H9 (cell line): ENCODE measurements at regions not wholly inside any gene's neighbourhood (a gene's known extent, or its start where the extent isn't known, plus 50 kb on each side); places are given as distances from the start of the nearest gene placed in this dataset.
A peak's percentile ranks its signal among the peaks of the same experiment; 100 is the strongest.

Source experiments
- DNase-seq: peaks from one replicate; pipeline ENCODE4 v3.0.0-alpha.2; 2017
- H2AFZ ChIP-seq: one replicate; pipeline ENCODE4 v1.6.1; 2013; ENCODE audit warnings: mild to moderate bottlenecking, low read length, control low read depth, moderate library complexity
- H2AK5ac ChIP-seq: 2 replicates; pipeline ENCODE4 v1.6.1; 2013; ENCODE audit warnings: low read length, control low read depth, mixed read lengths; ENCODE audit not compliant: insufficient read length
- H2BK120ac ChIP-seq: one replicate; pipeline ENCODE4 v1.6.1; 2013; ENCODE audit warnings: low read depth, mild to moderate bottlenecking, low read length, control low read depth, inconsistent platforms; ENCODE audit not compliant: poor library complexity, severe bottlenecking
- H2BK12ac ChIP-seq: 2 replicates; pipeline ENCODE4 v1.6.1; 2013; ENCODE audit warnings: low read length, control low read depth, mixed read lengths, low read depth; ENCODE audit not compliant: insufficient read length
- H2BK15ac ChIP-seq: 2 replicates; pipeline ENCODE4 v1.6.1; 2013; ENCODE audit warnings: low read depth, low read length, control low read depth
- H2BK20ac ChIP-seq: one replicate; pipeline ENCODE4 v1.6.1; 2013; ENCODE audit warnings: low read depth, mild to moderate bottlenecking, low read length, control low read depth, inconsistent platforms; ENCODE audit not compliant: poor library complexity, severe bottlenecking
- H2BK5ac ChIP-seq: 2 replicates; pipeline ENCODE4 v1.6.1; 2013; ENCODE audit warnings: low read length, control low read depth, mixed read lengths; ENCODE audit not compliant: insufficient read length
- H3K14ac ChIP-seq: 2 replicates; pipeline ENCODE4 v1.6.1; 2013; ENCODE audit warnings: low read length, control low read depth; ENCODE audit not compliant: insufficient read depth
- H3K18ac ChIP-seq: 2 replicates; pipeline ENCODE4 v1.6.1; 2013; ENCODE audit warnings: low read depth, mild to moderate bottlenecking, mixed read lengths, low read length, control low read depth; ENCODE audit not compliant: insufficient read length
- H3K23ac ChIP-seq: 2 replicates; pipeline ENCODE4 v1.6.1; 2013; ENCODE audit warnings: low read length, control low read depth, mixed read lengths, low read depth; ENCODE audit not compliant: insufficient read length
- H3K23me2 ChIP-seq: 2 replicates; pipeline ENCODE4 v1.6.1; 2013; ENCODE audit warnings: low read depth, mild to moderate bottlenecking, mixed read lengths, low read length, control low read depth; ENCODE audit not compliant: insufficient read length, poor library complexity, severe bottlenecking
- H3K27ac ChIP-seq: 2 replicates; pipeline ENCODE4 v1.5.1; 2013; ENCODE audit warnings: low read length, control low read depth, mixed read lengths, low read depth; ENCODE audit not compliant: insufficient read length
- H3K27me3 ChIP-seq: 2 replicates; pipeline ENCODE4 v1.6.1; 2013; ENCODE audit warnings: low read length, control low read depth, inconsistent platforms; ENCODE audit not compliant: insufficient read depth
- H3K4ac ChIP-seq: 2 replicates; pipeline ENCODE4 v1.6.1; 2013; ENCODE audit warnings: low read depth, mild to moderate bottlenecking, control low read depth, inconsistent platforms, low read length, moderate library complexity
- H3K4me1 ChIP-seq: 2 replicates; pipeline ENCODE4 v1.6.1; 2013; ENCODE audit warnings: low read length, control low read depth, inconsistent platforms; ENCODE audit not compliant: insufficient read depth
- H3K4me2 ChIP-seq: 2 replicates; pipeline ENCODE4 v1.6.1; 2013; ENCODE audit warnings: low read length, control low read depth, mixed read lengths; ENCODE audit not compliant: insufficient read length, insufficient read depth
- H3K56ac ChIP-seq: 2 replicates; pipeline ENCODE4 v1.6.1; 2013; ENCODE audit warnings: low read depth, mild to moderate bottlenecking, mixed read lengths, low read length, control low read depth; ENCODE audit not compliant: insufficient read length
- H3K79me1 ChIP-seq: 2 replicates; pipeline ENCODE4 v1.6.1; 2013; ENCODE audit warnings: low read depth, mild to moderate bottlenecking, moderate library complexity, low read length, control low read depth, inconsistent platforms; ENCODE audit not compliant: insufficient read depth, poor library complexity, severe bottlenecking
- H3K79me2 ChIP-seq: 2 replicates; pipeline ENCODE4 v1.6.1; 2013; ENCODE audit warnings: low read length, control low read depth, inconsistent platforms; ENCODE audit not compliant: insufficient read depth
- H3K9ac ChIP-seq: 2 replicates; pipeline ENCODE4 v1.6.1; 2013; ENCODE audit warnings: low read length, control low read depth, mixed read lengths; ENCODE audit not compliant: insufficient read length; ENCODE audit errors: extremely low read depth
- H3K9me3 ChIP-seq: one replicate; pipeline ENCODE4 v1.6.1; 2013; ENCODE audit warnings: low read depth, low read length, inconsistent platforms; ENCODE audit not compliant: control insufficient read depth
- H3T11ph ChIP-seq: one replicate; pipeline ENCODE4 v1.6.1; 2013; ENCODE audit warnings: mild to moderate bottlenecking, low read length, control low read depth, inconsistent platforms
- H4K20me1 ChIP-seq: one replicate; pipeline ENCODE4 v1.6.1; 2013; ENCODE audit not compliant: control insufficient read depth, insufficient read length, insufficient read depth
- H4K5ac ChIP-seq: 2 replicates; pipeline ENCODE4 v1.6.1; 2013; ENCODE audit warnings: low read depth, mild to moderate bottlenecking, mixed read lengths, low read length, control low read depth; ENCODE audit not compliant: insufficient read length
- H4K8ac ChIP-seq: replicated peaks from 2 replicates; pipeline ENCODE4 v1.6.1; 2013; ENCODE audit warnings: low read length, control low read depth, mixed read lengths, low read depth; ENCODE audit not compliant: insufficient read length
- H4K91ac ChIP-seq: 2 replicates; pipeline ENCODE4 v1.6.1; 2013; ENCODE audit warnings: low read depth, mild to moderate bottlenecking, moderate library complexity, mixed read lengths, low read length, control low read depth; ENCODE audit not compliant: insufficient read length
- H3K27ac Mint-ChIP-seq, 3 experiments: 2 replicates in 2 of 3; 3 replicates in 1 of 3; pipeline ENCODE4 v1.8.0; 2020 to 2021; ENCODE audit warnings: mixed read lengths in 3 of 3, mild to moderate bottlenecking in 1 of 3, moderate library complexity in 1 of 3
- H3K27me3 Mint-ChIP-seq: 2 replicates; pipeline ENCODE4 v1.8.0; 2021; ENCODE audit warnings: low read depth, mild to moderate bottlenecking, moderate library complexity, mixed read lengths
- H3K36me3 Mint-ChIP-seq, 3 experiments: 2 replicates in 2 of 3; 3 replicates in 1 of 3; pipeline ENCODE4 v1.8.0; 2020 to 2021; ENCODE audit warnings: low read depth in 3 of 3, mixed read lengths in 3 of 3; ENCODE audit not compliant: insufficient read depth in 1 of 3
- H3K4me1 Mint-ChIP-seq, 2 experiments: 2 replicates each; pipeline ENCODE4 v1.8.0; 2020; ENCODE audit warnings: mixed read lengths in 2 of 2
- H3K4me3 Mint-ChIP-seq, 2 experiments: 2 replicates in 1 of 2; 3 replicates in 1 of 2; pipeline ENCODE4 v1.8.0; 2020 to 2021; ENCODE audit warnings: mild to moderate bottlenecking in 2 of 2, mixed read lengths in 2 of 2, moderate library complexity in 1 of 2
- H3K9me3 Mint-ChIP-seq, 2 experiments: 2 replicates in 1 of 2; 3 replicates in 1 of 2; pipeline ENCODE4 v1.8.0; 2020; ENCODE audit warnings: mild to moderate bottlenecking in 2 of 2, mixed read lengths in 2 of 2, moderate library complexity in 1 of 2
- WGBS: extraction: QIAGEN DNeasy Blood & Tissue Kit; methylation state at CpG from one replicate; pipeline ENCODE4 v1.1.7; 2013; ENCODE audit warnings: missing lambda C conversion rate, low lambda C conversion rate, mixed read lengths; ENCODE audit not compliant: insufficient read length; ENCODE audit errors: extremely low coverage; 5-methylcytosine and 5-hydroxymethylcytosine counted together
- TF ChIP-seq, protein P1 (sequence below): fragments of 200-600 bp; sonication (generic); conservative IDR thresholded peaks from 3 replicates; pipeline ENCODE4 v1.8.0; 2021; ENCODE audit warnings: antibody characterized with exemption, mild to moderate bottlenecking

GRCh38 chr21:38171723-38172344 is 85.0 kb upstream of the KCNJ15 start:
- Histone ChIP-seq H2BK120ac (no peak overlapping the region), H3K79me1 (no peaks in the 10 kb centered on the region), H3T11ph (no peak overlapping the region), H3K56ac (no peak overlapping the region), H3K9me3 (no peaks in the 10 kb centered on the region), H4K8ac (peak overlapping the region; percentile 79), H3K4me2 (no peak overlapping the region), H3K4ac (no peak overlapping the region), H4K20me1 (no peaks in the 10 kb centered on the region), H2BK20ac (no peak overlapping the region), H2BK5ac (no peak overlapping the region), H2BK12ac (no peak overlapping the region), H4K91ac (no peak overlapping the region), H3K27ac (peak overlapping the region; percentile 69), H4K5ac (no peak overlapping the region), H2BK15ac (no peak overlapping the region), H3K4me1 (peaks cover 5% of the 10 kb centered on the region), H3K9ac (no peak overlapping the region), H3K79me2 (no peaks in the 10 kb centered on the region), H3K14ac (no peak overlapping the region), H3K27me3 (no peaks in the 10 kb centered on the region), H3K23ac (no peak overlapping the region), H2AFZ (peak overlapping the region; percentile 75), H2AK5ac (no peak overlapping the region), H3K18ac (peak overlapping the region; percentile 81), H3K23me2 (no peaks in the 10 kb centered on the region)
- TF ChIP-seq, protein P1, sequence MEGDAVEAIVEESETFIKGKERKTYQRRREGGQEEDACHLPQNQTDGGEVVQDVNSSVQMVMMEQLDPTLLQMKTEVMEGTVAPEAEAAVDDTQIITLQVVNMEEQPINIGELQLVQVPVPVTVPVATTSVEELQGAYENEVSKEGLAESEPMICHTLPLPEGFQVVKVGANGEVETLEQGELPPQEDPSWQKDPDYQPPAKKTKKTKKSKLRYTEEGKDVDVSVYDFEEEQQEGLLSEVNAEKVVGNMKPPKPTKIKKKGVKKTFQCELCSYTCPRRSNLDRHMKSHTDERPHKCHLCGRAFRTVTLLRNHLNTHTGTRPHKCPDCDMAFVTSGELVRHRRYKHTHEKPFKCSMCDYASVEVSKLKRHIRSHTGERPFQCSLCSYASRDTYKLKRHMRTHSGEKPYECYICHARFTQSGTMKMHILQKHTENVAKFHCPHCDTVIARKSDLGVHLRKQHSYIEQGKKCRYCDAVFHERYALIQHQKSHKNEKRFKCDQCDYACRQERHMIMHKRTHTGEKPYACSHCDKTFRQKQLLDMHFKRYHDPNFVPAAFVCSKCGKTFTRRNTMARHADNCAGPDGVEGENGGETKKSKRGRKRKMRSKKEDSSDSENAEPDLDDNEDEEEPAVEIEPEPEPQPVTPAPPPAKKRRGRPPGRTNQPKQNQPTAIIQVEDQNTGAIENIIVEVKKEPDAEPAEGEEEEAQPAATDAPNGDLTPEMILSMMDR = peak; percentile 50; the same call in 2 of the 3 replicates
- H3K4me3 Mint-ChIP-seq = peak overlapping the region in 1 of 2 experiments; percentile 1; a peak in 1 of 5 replicates
- peaks cover 29 to 32% of the 10 kb centered on the region in 2 experiments for H3K4me1 Mint-ChIP-seq
- peaks cover 0 to 5% (median 1%) of the 10 kb centered on the region in 3 experiments; a peak in 3 of 7 replicates for H3K36me3 Mint-ChIP-seq
- peaks cover 3% of the 10 kb centered on the region in 2 experiments; a peak in 3 of 5 replicates for H3K9me3 Mint-ChIP-seq
- no CpG with 5 or more reads among the region's 12 CpGs for WGBS
- peak overlapping the region; percentile 3 to 84 (median 46) for H3K27ac Mint-ChIP-seq
- DNase-seq = peak; percentile 81
- H3K27me3 Mint-ChIP-seq = no peaks in the 10 kb centered on the region
